ENCODE measurements at regions not wholly inside any gene's neighbourhood (a gene's known extent, or its start where the extent isn't known, plus 50 kb on each side); places are given as distances from the start of the nearest gene placed in this dataset.
"Not testable (repeated sequence)": the region's sequence is repeated elsewhere in the genome, so short reads cannot be mapped to it uniquely, and the experiment has no call there.

DNA sequence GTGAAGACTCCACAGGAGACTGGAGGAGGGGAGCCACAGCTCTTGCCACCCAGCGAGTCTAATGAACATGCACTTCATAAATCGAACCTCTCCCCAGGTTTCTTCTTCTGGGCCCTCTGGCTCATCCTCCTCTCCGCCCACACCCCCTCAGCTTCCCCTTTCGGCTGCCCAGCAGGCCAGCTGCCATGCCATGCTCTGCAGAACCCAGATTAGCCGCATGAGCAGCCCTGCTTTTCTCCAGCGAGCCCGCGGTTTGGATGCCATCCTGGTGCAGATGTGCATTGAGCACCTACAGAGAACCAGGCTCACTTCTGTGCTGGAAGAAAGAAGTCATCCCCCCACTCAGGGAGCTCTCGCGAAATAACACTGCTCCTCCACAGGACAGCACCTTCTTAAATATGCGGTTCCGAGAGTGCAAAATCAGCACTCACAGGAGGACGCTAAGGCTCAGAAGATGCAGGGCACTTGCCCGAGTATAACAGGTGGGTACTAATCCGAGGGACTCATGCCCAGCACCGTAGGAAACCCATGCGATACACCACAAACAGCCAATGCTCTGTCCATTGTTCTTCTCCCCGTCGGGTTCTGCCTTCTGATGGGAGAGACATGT lies 143.0 kb upstream of the THBS2 start:
- TF ChIP-seq POLR2AphosphoS5 (IDR thresholded peaks at IDR 0.05) = no peak
- no peak for TF ChIP-seq POLR2A (IDR thresholded peaks at IDR 0.05)
- TF ChIP-seq, protein P1, sequence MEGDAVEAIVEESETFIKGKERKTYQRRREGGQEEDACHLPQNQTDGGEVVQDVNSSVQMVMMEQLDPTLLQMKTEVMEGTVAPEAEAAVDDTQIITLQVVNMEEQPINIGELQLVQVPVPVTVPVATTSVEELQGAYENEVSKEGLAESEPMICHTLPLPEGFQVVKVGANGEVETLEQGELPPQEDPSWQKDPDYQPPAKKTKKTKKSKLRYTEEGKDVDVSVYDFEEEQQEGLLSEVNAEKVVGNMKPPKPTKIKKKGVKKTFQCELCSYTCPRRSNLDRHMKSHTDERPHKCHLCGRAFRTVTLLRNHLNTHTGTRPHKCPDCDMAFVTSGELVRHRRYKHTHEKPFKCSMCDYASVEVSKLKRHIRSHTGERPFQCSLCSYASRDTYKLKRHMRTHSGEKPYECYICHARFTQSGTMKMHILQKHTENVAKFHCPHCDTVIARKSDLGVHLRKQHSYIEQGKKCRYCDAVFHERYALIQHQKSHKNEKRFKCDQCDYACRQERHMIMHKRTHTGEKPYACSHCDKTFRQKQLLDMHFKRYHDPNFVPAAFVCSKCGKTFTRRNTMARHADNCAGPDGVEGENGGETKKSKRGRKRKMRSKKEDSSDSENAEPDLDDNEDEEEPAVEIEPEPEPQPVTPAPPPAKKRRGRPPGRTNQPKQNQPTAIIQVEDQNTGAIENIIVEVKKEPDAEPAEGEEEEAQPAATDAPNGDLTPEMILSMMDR (IDR thresholded peaks at IDR 0.05) = no peak
- intact Hi-C loops (cut with DNase I; ENCODE audit: low total_unique reads) = no loop called here
- Histone ChIP-seq H3K36me3 (no peaks in the 10 kb centered on the region), H3K27ac (no peak overlapping the region), H3K4me3 (no peak overlapping the region), H3K9me3 (peaks cover 0 to 14% of the 10 kb centered on the region in 2 donors), H3K4me1 (no peaks in the 10 kb centered on the region), H3K27me3 (no peaks in the 10 kb centered on the region)
- no peak for DNase-seq (ENCODE audit: low spot score in 2 of 2)

DNA sequence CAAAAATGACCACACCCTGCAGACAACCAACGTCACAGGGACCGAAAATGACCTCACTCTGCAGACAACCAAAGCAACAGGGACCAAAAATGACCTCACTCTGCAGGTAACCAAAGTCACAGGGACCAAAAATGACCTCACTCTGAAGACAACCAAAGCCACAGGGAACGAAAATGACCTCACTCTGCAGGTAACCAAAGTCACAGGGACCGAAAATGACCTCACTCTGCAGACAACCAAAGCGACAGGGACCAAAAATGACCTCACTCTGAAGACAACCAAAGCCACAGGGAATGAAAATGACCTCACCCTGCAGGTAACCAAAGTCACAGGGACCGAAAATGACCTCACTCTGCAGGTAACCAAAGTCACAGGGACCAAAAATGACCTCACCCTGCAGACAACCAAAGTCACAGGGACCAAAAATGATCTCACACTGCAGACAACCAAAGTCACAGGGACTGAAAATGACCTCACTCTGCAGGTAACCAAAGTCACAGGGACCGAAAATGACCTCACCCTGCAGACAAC lies 142.4 kb upstream of the THBS2 start:
- H3K9me3 ChIP-seq = peaks cover 0 to 20% of the 10 kb centered on the region in 2 donors
- H3K27me3 ChIP-seq; H3K4me3 ChIP-seq; DNase-seq (ENCODE audit: low spot score in 2 of 2); intact Hi-C loops (cut with DNase I; ENCODE audit: low total_unique reads); H3K36me3 ChIP-seq; H3K27ac ChIP-seq; H3K4me1 ChIP-seq: not testable (repeated sequence)

DNA sequence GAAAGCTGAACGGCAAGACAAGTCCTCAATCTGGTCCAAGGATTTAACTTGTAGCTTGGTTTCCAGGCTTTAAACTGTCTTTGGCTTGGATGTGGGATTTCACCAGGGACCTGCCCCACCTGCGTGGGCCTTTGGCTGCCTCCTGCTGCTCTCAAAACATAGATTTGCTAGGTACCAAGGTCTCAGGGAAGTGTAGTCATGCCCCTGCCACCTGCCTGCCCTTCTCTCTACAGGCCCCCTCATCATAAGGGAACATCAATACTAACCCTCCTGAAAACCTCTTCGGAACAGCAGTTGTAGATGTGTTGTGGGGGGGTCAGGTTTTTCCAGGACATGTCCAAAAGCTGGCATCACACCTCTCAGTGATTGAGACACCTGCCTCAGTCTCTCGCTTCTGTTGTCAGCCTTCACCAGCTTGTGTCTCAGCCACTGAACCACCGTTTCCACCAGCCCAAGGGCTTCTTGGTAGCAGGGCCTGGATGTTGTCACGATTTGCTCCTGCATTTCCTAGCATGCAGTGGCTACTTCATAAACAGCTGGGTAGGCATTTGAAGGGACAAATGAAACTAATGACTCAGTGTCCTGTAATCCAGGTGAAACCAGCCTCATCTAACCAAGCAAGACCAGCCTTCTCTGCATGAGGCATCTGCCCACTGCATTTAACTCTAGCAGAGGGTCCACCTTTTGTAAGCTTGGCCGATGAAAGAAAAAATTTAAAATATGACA lies 141.6 kb upstream of the THBS2 start:
- DNase-seq (ENCODE audit: low spot score in 2 of 2) = no peak
- no peak overlapping the region for H3K4me3 ChIP-seq
- no peak overlapping the region for H3K27ac ChIP-seq
- no peaks in the 10 kb centered on the region for H3K4me1 ChIP-seq
- H3K27me3 ChIP-seq = no peaks in the 10 kb centered on the region
- no peaks in the 10 kb centered on the region for H3K36me3 ChIP-seq
- intact Hi-C loops (cut with DNase I; ENCODE audit: low total_unique reads) = no loop called here
- no peak for TF ChIP-seq POLR2A (IDR thresholded peaks at IDR 0.05)
- TF ChIP-seq, protein P1 (IDR thresholded peaks at IDR 0.05) = no peak
- no peak for TF ChIP-seq POLR2AphosphoS5 (IDR thresholded peaks at IDR 0.05)
- H3K9me3 ChIP-seq = peaks cover under 1 to 25% of the 10 kb centered on the region in 2 donors

DNA sequence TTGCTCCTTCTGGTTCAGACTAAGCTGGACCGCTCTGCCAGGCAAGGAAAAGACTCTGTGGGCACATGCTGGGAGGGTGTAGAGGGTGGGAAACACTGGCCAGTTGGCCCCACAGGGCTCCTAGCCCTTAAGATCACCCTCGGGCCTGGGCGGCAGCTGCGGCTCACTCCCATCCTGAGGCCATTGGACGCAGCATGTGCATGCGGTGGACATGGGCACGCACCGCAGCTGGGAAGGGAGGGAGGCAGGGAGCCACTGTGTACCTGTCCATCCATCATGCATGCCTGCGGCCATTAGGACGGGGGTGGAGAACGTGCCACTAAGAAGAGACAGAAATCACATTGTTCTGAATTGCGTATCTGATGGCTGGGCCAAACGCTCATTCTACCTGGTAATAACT lies 140.1 kb upstream of the THBS2 start:
- Histone ChIP-seq H3K36me3 (no peaks in the 10 kb centered on the region), H3K4me1 (no peaks in the 10 kb centered on the region), H3K27me3 (no peaks in the 10 kb centered on the region), H3K9me3 (peaks cover 15 to 35% of the 10 kb centered on the region in 2 donors), H3K4me3 (no peak overlapping the region), H3K27ac (no peak overlapping the region)
- intact Hi-C loops (cut with DNase I; ENCODE audit: low total_unique reads) = no loop called here
- no peak for DNase-seq (ENCODE audit: low spot score in 2 of 2)
- TF ChIP-seq, protein P1 (IDR thresholded peaks at IDR 0.05) = no peak
- TF ChIP-seq POLR2AphosphoS5 (IDR thresholded peaks at IDR 0.05) = no peak
- TF ChIP-seq POLR2A (IDR thresholded peaks at IDR 0.05) = no peak

DNA sequence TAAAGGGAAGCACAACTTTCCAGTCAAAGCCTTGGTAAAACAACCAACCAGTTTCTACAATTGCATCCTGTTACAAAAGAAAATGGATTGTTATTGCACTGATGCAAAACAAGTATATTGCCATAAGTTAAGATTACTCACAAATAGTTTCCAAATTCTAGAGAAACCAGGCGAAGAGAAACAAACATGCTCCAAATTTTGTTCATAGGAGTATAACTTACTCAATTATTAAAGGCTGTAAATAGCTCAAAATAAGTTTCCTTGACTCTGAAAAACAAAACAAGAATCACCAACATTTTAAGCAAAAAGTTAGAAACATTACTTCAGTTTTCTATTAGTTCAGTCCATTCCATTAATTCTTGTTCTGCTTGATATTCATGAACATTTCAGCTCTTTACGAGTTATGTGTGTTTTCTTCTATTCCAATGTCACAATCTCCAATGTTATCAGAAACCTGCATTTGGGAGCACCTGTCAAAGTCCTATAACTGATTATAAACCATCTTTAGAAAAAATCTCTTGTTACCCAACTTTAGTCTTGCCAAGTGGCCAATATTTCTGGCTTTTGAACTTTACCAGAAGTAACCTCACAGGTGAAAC lies 137.9 kb upstream of the THBS2 start:
- Histone ChIP-seq H3K9me3 (peaks cover 17 to 35% of the 10 kb centered on the region in 2 donors), H3K4me3 (no peak overlapping the region), H3K4me1 (no peaks in the 10 kb centered on the region), H3K36me3 (no peaks in the 10 kb centered on the region), H3K27me3 (no peaks in the 10 kb centered on the region), H3K27ac (no peak overlapping the region)
- DNase-seq (ENCODE audit: low spot score in 2 of 2) = no peak
- TF ChIP-seq POLR2A (IDR thresholded peaks at IDR 0.05) = no peak
- no peak for TF ChIP-seq POLR2AphosphoS5 (IDR thresholded peaks at IDR 0.05)
- TF ChIP-seq, protein P1 (IDR thresholded peaks at IDR 0.05) = no peak
- intact Hi-C loops (cut with DNase I; ENCODE audit: low total_unique reads) = no loop called here
